ENCODE measurements at regions not wholly inside any gene's neighbourhood (a gene's known extent, or its start where the extent isn't known, plus 50 kb on each side); places are given as distances from the start of the nearest gene placed in this dataset.
"Not testable (repeated sequence)": the region's sequence is repeated elsewhere in the genome, so short reads cannot be mapped to it uniquely, and the experiment has no call there.

DNA sequence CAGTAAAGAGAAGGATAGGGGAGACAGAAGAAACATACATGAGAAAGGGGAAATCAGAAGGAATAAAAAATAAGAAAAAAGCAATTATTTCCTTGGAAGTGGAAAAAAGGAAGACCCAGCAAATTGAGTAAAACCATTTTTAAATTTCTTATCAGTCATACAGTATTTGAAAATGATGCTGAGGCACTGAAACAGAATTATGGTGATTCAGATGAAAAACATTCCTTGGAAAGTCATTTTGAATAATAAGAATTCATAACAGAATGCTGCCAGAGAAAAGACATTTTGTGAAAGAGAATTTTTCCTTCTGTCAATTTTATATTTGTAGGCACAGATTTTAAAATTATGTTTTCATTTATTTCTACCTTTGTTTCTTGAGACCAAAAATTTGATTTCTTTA is 895.5 kb upstream of the EPHA5 start:
- H3K4me3 ChIP-seq (ENCODE audit: low read depth, low read length, poor library complexity, severe bottlenecking) = no peak overlapping the region
- no peak for DNase-seq (ENCODE audit: low spot score)
- no peak overlapping the region for H3K27ac ChIP-seq (ENCODE audit: low read depth, low read length, poor library complexity, severe bottlenecking)
- ChIA-PET CTCF (no interaction called here), POLR2A (ENCODE audit: low non-redundant PET) (no interaction called here)
- intact Hi-C loops (cut with micrococcal nuclease; ENCODE audit: unreplicated experiment) = no loop called here
- H3K36me3 ChIP-seq (ENCODE audit: insufficient read depth, low read length, poor library complexity, severe bottlenecking) = no peaks in the 10 kb centered on the region
- no peaks in the 10 kb centered on the region for H3K9me3 ChIP-seq (ENCODE audit: low read depth, low read length, poor library complexity, severe bottlenecking)
- no TSS peak for BruUV-seq (replicated peaks)
- TF ChIP-seq EZH2 (IDR thresholded peaks at IDR 0.05; ENCODE audit: borderline replicate concordance, low read depth, low read length, poor library complexity, severe bottlenecking) = no peak
- TF ChIP-seq, protein P1, sequence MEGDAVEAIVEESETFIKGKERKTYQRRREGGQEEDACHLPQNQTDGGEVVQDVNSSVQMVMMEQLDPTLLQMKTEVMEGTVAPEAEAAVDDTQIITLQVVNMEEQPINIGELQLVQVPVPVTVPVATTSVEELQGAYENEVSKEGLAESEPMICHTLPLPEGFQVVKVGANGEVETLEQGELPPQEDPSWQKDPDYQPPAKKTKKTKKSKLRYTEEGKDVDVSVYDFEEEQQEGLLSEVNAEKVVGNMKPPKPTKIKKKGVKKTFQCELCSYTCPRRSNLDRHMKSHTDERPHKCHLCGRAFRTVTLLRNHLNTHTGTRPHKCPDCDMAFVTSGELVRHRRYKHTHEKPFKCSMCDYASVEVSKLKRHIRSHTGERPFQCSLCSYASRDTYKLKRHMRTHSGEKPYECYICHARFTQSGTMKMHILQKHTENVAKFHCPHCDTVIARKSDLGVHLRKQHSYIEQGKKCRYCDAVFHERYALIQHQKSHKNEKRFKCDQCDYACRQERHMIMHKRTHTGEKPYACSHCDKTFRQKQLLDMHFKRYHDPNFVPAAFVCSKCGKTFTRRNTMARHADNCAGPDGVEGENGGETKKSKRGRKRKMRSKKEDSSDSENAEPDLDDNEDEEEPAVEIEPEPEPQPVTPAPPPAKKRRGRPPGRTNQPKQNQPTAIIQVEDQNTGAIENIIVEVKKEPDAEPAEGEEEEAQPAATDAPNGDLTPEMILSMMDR (conservative IDR thresholded peaks at IDR 0.05; ENCODE audit: low read depth, low read length) = no peak
- no peaks in the 10 kb centered on the region for H3K27me3 ChIP-seq (replicated peaks; ENCODE audit: insufficient read depth, low read depth, low read length, poor library complexity)
- H3K4me1 ChIP-seq (ENCODE audit: insufficient read depth, low read length, poor library complexity, severe bottlenecking) = no peaks in the 10 kb centered on the region

GRCh38 chr4:66564901-66565651 is 894.8 kb upstream of the EPHA5 start:
- CTCF ChIA-PET = no interaction called here
- intact Hi-C loops (cut with micrococcal nuclease; ENCODE audit: unreplicated experiment) = no loop called here

DNA sequence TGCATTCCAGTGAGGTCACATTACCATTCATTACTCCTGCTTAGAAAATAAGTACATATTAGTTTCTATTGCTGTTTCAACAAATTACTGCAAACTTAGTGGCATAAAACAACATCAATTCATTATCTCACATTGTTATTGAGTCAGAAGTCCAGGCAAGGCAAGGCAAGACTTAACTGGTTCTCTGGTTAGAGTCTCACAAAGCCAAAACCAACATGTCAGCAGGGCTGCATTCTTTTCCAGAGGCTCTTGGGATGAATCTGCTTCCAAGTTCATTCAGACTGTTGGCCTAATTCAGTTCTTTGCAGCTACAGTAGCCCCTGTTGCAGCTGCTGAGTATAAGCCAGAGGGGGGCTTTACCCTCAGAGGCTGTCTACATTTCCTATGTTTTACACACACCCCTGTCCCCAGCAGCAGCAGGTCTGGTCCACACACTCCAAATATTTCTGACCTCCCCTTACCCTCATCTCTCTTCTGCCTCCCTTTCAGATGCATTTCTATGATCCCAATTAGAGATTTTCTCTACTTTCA is 892.1 kb upstream of the EPHA5 start:
- ChIA-PET CTCF (no interaction called here), POLR2A (ENCODE audit: low non-redundant PET) (no interaction called here)
- no TSS peak for BruUV-seq (replicated peaks)
- Histone ChIP-seq H3K4me1 (ENCODE audit: insufficient read depth, low read length, poor library complexity, severe bottlenecking) (no peaks in the 10 kb centered on the region), H3K27ac (ENCODE audit: low read depth, low read length, poor library complexity, severe bottlenecking) (no peak overlapping the region), H3K27me3 (replicated peaks; ENCODE audit: insufficient read depth, low read depth, low read length, poor library complexity) (no peaks in the 10 kb centered on the region), H3K4me3 (ENCODE audit: low read depth, low read length, poor library complexity, severe bottlenecking) (no peak overlapping the region), H3K9me3 (ENCODE audit: low read depth, low read length, poor library complexity, severe bottlenecking) (no peaks in the 10 kb centered on the region), H3K36me3 (ENCODE audit: insufficient read depth, low read length, poor library complexity, severe bottlenecking) (no peaks in the 10 kb centered on the region)
- no peak for DNase-seq (ENCODE audit: low spot score)
- TF ChIP-seq EZH2 (IDR thresholded peaks at IDR 0.05; ENCODE audit: borderline replicate concordance, low read depth, low read length, poor library complexity, severe bottlenecking) = no peak
- TF ChIP-seq, protein P1 (conservative IDR thresholded peaks at IDR 0.05; ENCODE audit: low read depth, low read length) = no peak
- intact Hi-C loops (cut with micrococcal nuclease; ENCODE audit: unreplicated experiment) = no loop called here

More at GRCh38 chr4:66564901-66565651, 894.8 kb upstream of the EPHA5 start:
- no peak for DNase-seq (ENCODE audit: low spot score)
- Histone ChIP-seq H3K4me3 (ENCODE audit: low read depth, low read length, poor library complexity, severe bottlenecking) (no peak overlapping the region), H3K27me3 (replicated peaks; ENCODE audit: insufficient read depth, low read depth, low read length, poor library complexity) (no peaks in the 10 kb centered on the region), H3K4me1 (ENCODE audit: insufficient read depth, low read length, poor library complexity, severe bottlenecking) (no peaks in the 10 kb centered on the region), H3K27ac (ENCODE audit: low read depth, low read length, poor library complexity, severe bottlenecking) (no peak overlapping the region), H3K36me3 (ENCODE audit: insufficient read depth, low read length, poor library complexity, severe bottlenecking) (no peaks in the 10 kb centered on the region), H3K9me3 (ENCODE audit: low read depth, low read length, poor library complexity, severe bottlenecking) (no peaks in the 10 kb centered on the region)
- POLR2A ChIA-PET (ENCODE audit: low non-redundant PET) = no interaction called here
- BruUV-seq (replicated peaks) = no TSS peak
- TF ChIP-seq, protein P1 (conservative IDR thresholded peaks at IDR 0.05; ENCODE audit: low read depth, low read length) = no peak
- no peak for TF ChIP-seq EZH2 (IDR thresholded peaks at IDR 0.05; ENCODE audit: borderline replicate concordance, low read depth, low read length, poor library complexity, severe bottlenecking)

DNA sequence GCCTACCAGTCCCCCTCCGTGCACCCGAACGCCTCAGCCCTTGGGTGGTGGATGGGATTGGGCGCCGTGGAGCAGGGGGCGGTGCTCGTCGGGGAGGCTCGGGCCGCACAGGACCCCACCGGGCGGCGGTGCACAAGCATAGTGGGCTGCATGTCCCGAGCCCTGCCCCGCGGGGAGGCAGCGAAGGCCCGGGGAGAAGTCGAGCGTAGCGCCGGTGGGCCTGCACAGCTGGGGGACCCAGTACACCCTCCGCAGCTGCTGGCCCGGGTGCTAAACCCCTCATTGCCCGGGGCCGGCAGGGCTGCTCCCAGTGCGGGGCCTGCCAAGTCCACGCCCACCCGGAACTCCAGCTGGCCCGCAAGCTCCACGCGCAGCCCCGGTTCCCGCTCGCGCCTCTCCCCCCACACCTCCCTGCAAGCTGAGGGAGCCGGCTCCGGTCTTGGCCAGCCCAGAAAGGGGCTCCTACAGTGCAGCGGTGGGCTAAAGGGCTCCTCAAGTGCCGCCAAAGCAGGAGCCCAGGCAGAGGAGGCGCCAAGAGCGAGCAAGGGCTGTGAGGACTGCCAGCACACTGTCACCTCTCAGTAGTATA is 891.3 kb upstream of the EPHA5 start:
- H3K36me3 ChIP-seq (ENCODE audit: insufficient read depth, low read length, poor library complexity, severe bottlenecking); BruUV-seq (replicated peaks); H3K4me1 ChIP-seq (ENCODE audit: insufficient read depth, low read length, poor library complexity, severe bottlenecking); H3K9me3 ChIP-seq (ENCODE audit: low read depth, low read length, poor library complexity, severe bottlenecking); DNase-seq (ENCODE audit: low spot score); H3K27me3 ChIP-seq (replicated peaks; ENCODE audit: insufficient read depth, low read depth, low read length, poor library complexity); H3K27ac ChIP-seq (ENCODE audit: low read depth, low read length, poor library complexity, severe bottlenecking); POLR2A ChIA-PET (ENCODE audit: low non-redundant PET); H3K4me3 ChIP-seq (ENCODE audit: low read depth, low read length, poor library complexity, severe bottlenecking); CTCF ChIA-PET; intact Hi-C loops (cut with micrococcal nuclease; ENCODE audit: unreplicated experiment): not testable (repeated sequence)
